OCI-LY3 (cell line): ENCODE measurements at regions not wholly inside any gene's neighbourhood (a gene's known extent, or its start where the extent isn't known, plus 50 kb on each side); places are given as distances from the start of the nearest gene placed in this dataset.

ENCODE experiments used
- H2AFZ ChIP-seq: fragments of 200-600, 300-600 bp; shearing (Covaris generic); 2 replicates; pipeline ENCODE4 v1.6.0; 2014; ENCODE audit warnings: antibody characterized with exemption, low read depth, low read length
- H3K27ac ChIP-seq: fragments of 200-600, 300-600 bp; sonication (generic); 2 replicates; pipeline ENCODE4 v1.5.1; 2014; ENCODE audit warnings: mild to moderate bottlenecking, low read length, moderate library complexity, mixed read lengths
- H3K27me3 ChIP-seq: fragments of 200-600, 300-600 bp; sonication (generic); 2 replicates; pipeline ENCODE4 v1.6.1; 2014; ENCODE audit warnings: low read depth, low read length, mixed read lengths
- H3K36me3 ChIP-seq: fragments of 200-600, 300-600 bp; sonication (generic); replicated peaks from 2 replicates; pipeline ENCODE3; 2014; ENCODE audit warnings: low read depth, low read length, mixed read lengths
- H3K4me1 ChIP-seq: fragments of 300-600, 200-600 bp; sonication (generic); 2 replicates; pipeline ENCODE4 v1.6.1; 2014; ENCODE audit warnings: low read length, mixed read lengths
- H3K4me2 ChIP-seq: fragments of 200-600, 300-600 bp; sonication (generic); 2 replicates; pipeline ENCODE4 v1.6.1; 2014; ENCODE audit warnings: low read length, mixed read lengths
- H3K4me3 ChIP-seq: fragments of 300-600, 200-600 bp; sonication (generic); 2 replicates; pipeline ENCODE4 v1.5.1; 2014; ENCODE audit warnings: antibody characterized with exemption, mild to moderate bottlenecking, low read length, moderate library complexity
- H3K79me2 ChIP-seq: fragments of 300-600, 200-600 bp; shearing (Covaris generic); 2 replicates; pipeline ENCODE4 v1.6.1; 2014; ENCODE audit warnings: mild to moderate bottlenecking, low read length, mixed read lengths
- H3K9ac ChIP-seq: fragments of 300-600, 200-600 bp; shearing (Covaris generic); 2 replicates; pipeline ENCODE4 v1.6.0; 2014; ENCODE audit warnings: mild to moderate bottlenecking, low read length, moderate library complexity
- H3K9me3 ChIP-seq: fragments of 200-600, 300-600 bp; shearing (Covaris generic); 2 replicates; pipeline ENCODE4 v1.6.1; 2014; ENCODE audit warnings: low read length, mixed read lengths; ENCODE audit not compliant: insufficient read depth
- H4K20me1 ChIP-seq: fragments of 200-600, 300-600 bp; sonication (generic); 2 replicates; pipeline ENCODE4 v1.6.1; 2016; ENCODE audit warnings: low read length, mixed read lengths; ENCODE audit not compliant: insufficient read depth
- CTCF ChIP-seq: fragments of 200-600, 300-600 bp; sonication (generic); IDR thresholded peaks from 2 replicates; pipeline ENCODE4 v1.5.1; 2014; ENCODE audit warnings: antibody characterized with exemption, low read length, low read depth
- EZH2phosphoT487 ChIP-seq: fragments of 200-600 bp; shearing (Covaris generic); IDR thresholded peaks from 2 replicates; pipeline ENCODE4 v1.6.1; 2018; ENCODE audit warnings: antibody characterized with exemption, mixed run types, low read depth

- Histone ChIP-seq H3K79me2 (no peaks in the 10 kb centered on the region), H4K20me1 (no peaks in the 10 kb centered on the region), H3K4me1 (no peaks in the 10 kb centered on the region), H3K9me3 (peaks cover 6% of the 10 kb centered on the region), H3K36me3 (no peaks in the 10 kb centered on the region), H2AFZ (no peak overlapping the region), H3K9ac (no peak overlapping the region), H3K4me3 (no peak overlapping the region), H3K4me2 (no peak overlapping the region), H3K27ac (no peak overlapping the region), H3K27me3 (peaks cover 10% of the 10 kb centered on the region; the same call in 1 of the 2 replicates)
- no peak for TF ChIP-seq CTCF
- no peak for TF ChIP-seq EZH2phosphoT487
Observed at GRCh38 chr1:224861339-224861716, 68.1 kb upstream of the DNAH14 start.

- Histone ChIP-seq H3K27me3 (peaks cover 15% of the 10 kb centered on the region; the same call in 1 of the 2 replicates), H3K4me2 (no peak overlapping the region), H3K79me2 (no peaks in the 10 kb centered on the region), H3K9ac (no peak overlapping the region), H3K4me3 (no peak overlapping the region), H3K4me1 (no peaks in the 10 kb centered on the region), H3K36me3 (no peaks in the 10 kb centered on the region), H2AFZ (no peak overlapping the region), H3K9me3 (peaks cover 14% of the 10 kb centered on the region), H4K20me1 (no peaks in the 10 kb centered on the region), H3K27ac (no peak overlapping the region)
- no peak for TF ChIP-seq CTCF
Observed at GRCh38 chr1:224863486-224863885, 66.0 kb upstream of the DNAH14 start.

- TF ChIP-seq EZH2phosphoT487 (no peak), CTCF (no peak)
- Histone ChIP-seq H2AFZ (no peak overlapping the region), H3K4me2 (no peak overlapping the region), H4K20me1 (no peaks in the 10 kb centered on the region), H3K36me3 (no peaks in the 10 kb centered on the region), H3K27ac (no peak overlapping the region), H3K4me1 (no peaks in the 10 kb centered on the region), H3K9ac (no peak overlapping the region), H3K4me3 (no peak overlapping the region), H3K79me2 (no peaks in the 10 kb centered on the region), H3K9me3 (peaks cover 14% of the 10 kb centered on the region), H3K27me3 (peaks cover 15% of the 10 kb centered on the region; the same call in 1 of the 2 replicates)
Observed at GRCh38 chr1:224864006-224864405, 65.5 kb upstream of the DNAH14 start.

- Histone ChIP-seq H3K9ac (no peak overlapping the region), H3K79me2 (no peaks in the 10 kb centered on the region), H3K4me2 (no peak overlapping the region), H3K27ac (no peak overlapping the region), H3K27me3 (peaks cover 19% of the 10 kb centered on the region; the same call in 1 of the 2 replicates), H3K4me3 (no peak overlapping the region), H4K20me1 (no peaks in the 10 kb centered on the region), H3K4me1 (no peaks in the 10 kb centered on the region), H2AFZ (no peak overlapping the region), H3K36me3 (no peaks in the 10 kb centered on the region), H3K9me3 (peaks cover 14% of the 10 kb centered on the region)
- TF ChIP-seq CTCF (no peak), EZH2phosphoT487 (no peak)
Observed at GRCh38 chr1:224865510-224865909, 64.0 kb upstream of the DNAH14 start.
